Cardiac fibroblast (primary cell): ENCODE measurements at regions not wholly inside any gene's neighbourhood (a gene's known extent, or its start where the extent isn't known, plus 50 kb on each side); places are given as distances from the start of the nearest gene placed in this dataset.

Source experiments
- DNase-seq, 2 donors: peaks; one replicate each; pipeline versions ENCODE4 v3.0.0 to v3.0.0-alpha.2; 2010; ENCODE audit warnings: low read depth in 2 of 2
- H3K4me3 ChIP-seq, 2 donors: replicated peaks in 1 of 2; 1 replicate in 1 of 2; 2 replicates in 1 of 2; pipeline ENCODE4 v1.5.1; 2011; ENCODE audit warnings: low read depth in 2 of 2, low read length in 2 of 2, mild to moderate bottlenecking in 2 of 2, moderate library complexity in 1 of 2
- CTCF ChIP-seq: IDR thresholded peaks from one replicate; pipeline ENCODE4 v1.5.1; 2011; ENCODE audit warnings: low read depth, mild to moderate bottlenecking, low read length, inconsistent platforms

DNA sequence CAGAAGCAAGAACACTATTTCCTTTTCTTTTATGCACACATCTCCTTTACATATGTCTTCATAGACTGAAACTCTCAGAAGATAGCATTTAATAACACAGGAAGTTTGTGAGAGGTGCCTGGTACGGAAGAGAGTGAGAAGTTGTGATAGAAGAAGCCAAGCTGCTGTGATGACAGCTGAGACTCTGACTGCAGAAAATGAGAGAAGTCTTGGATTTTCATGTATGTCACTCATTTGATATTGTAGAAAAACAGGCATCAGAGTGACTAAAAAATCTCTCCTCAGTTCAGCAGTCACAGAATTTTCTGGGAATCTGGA is 154.9 kb upstream of the BMP2 start:
- no peak overlapping the region for H3K4me3 ChIP-seq
- DNase-seq, result no peak
- no peak for TF ChIP-seq CTCF

GRCh38 chr20:6611911-6612605 is 155.4 kb upstream of the BMP2 start:
- no peak for TF ChIP-seq CTCF
- H3K4me3 ChIP-seq, result no peak overlapping the region
- DNase-seq, result no peak

DNA sequence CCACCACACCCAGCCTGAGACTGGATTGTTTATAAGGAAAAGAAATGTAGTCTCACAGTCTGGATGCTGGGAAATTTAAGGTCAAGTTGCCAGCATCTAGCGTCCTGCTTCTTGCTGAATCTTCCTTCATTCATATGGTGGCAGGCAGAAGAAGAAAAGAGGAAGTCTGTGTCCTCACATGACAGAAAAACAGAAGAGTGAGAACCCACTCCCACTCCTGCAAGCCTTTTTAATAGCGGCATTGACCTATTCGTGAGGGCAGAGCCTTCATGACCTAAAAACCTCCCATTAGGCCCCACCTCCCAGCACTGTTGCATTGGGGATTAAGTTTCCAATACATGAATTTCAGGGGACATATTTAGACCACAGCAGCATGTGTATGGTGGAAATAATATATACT is 160.8 kb upstream of the BMP2 start:
- no peak for TF ChIP-seq CTCF
- no peak overlapping the region for H3K4me3 ChIP-seq

DNA sequence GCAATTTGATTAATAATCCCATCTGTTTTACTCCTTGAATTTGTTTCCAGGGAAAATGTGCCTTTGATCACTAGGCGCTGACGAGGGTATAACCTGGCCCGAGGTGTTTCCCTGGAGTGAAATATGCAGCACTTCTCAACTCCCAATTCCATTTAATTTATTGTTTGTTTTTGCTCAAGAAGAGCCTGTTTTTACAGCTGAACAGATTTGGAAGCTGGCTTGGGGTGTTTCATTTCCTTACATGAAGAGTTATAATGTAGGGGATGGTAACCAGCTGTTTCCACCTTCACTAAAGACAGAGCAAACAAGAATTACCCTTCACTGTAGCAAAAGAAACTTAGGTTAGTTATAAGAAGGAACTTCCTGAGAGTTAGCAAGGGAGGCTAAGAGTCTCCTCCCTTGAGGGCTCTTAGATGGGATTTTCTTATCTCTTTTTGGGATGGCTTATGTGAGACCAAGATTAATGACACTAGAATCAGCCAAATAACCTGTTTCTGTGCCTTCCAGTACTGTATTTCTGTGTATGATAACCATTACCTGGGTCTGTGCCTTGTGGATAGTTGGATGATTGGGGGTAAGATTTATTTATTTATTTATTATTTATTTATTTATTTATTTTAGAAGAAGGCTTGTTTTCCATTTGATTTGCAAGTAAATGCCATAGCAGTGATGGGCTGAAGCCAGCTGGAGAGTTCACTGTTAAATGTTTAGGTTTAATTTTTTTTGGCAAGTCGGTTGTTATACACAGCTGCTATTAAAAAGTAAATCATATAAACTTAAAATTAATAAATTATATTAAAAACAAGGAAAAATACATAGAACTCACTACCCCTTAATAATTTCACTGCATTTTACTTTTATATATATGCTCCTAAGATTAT is 162.2 kb upstream of the BMP2 start:
- TF ChIP-seq CTCF, result no peak
- H3K4me3 ChIP-seq, result no peak overlapping the region
- DNase-seq, result no peak

More for the DNA sequence above, 160.8 kb upstream of the BMP2 start:
- DNase-seq, result no peak

DNA sequence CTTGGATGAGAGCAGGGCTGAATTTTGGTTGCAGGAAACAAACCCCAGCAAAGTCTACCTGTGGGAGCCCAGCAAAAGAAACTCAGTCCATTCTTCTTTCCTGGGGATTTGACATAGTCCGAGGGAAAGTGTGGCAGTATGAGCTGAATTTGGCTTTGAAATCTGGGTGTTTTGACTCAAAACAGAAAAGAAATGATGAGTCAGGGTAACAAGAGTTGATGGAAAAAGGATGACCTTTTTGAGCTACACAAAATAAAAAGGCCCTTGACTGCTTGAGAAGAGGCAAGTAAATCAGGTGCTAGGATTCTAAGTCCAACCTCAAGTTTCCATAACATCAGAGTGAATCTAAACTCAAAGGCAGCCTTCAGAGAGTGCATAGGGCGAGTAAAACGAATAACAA is 163.3 kb upstream of the BMP2 start:
- TF ChIP-seq CTCF, result no peak
- H3K4me3 ChIP-seq, result no peak overlapping the region
- no peak for DNase-seq

- no peak for TF ChIP-seq CTCF
- no peak overlapping the region for H3K4me3 ChIP-seq
- peak in 1 of 2 donors; percentile 37 for DNase-seq
Observed at GRCh38 chr20:6599876-6600735, 167.4 kb upstream of the BMP2 start.
